Activated T-helper 17 cell treated with anti-CD3 and anti-CD28 coated beads, Interleukin-2, amount 50 U/mL, for 72 hours (primary cell): ENCODE measurements at regions not wholly inside any gene's neighbourhood (a gene's known extent, or its start where the extent isn't known, plus 50 kb on each side); places are given as distances from the start of the nearest gene placed in this dataset.
"Not testable (repeated sequence)": the region's sequence is repeated elsewhere in the genome, so short reads cannot be mapped to it uniquely, and the experiment has no call there.

Source experiments
- ATAC-seq: fragments of 150-1000 bp; cut with Tn5 transposase; replicated peaks from 2 replicates; pipeline ENCODE4 v1.10.0; 2021; ENCODE audit warnings: mild to moderate bottlenecking, moderate library complexity
- H3K27ac Mint-ChIP-seq: one replicate; pipeline ENCODE4 v1.8.0; 2022; ENCODE audit warnings: mixed read lengths
- H3K27me3 Mint-ChIP-seq: one replicate; pipeline ENCODE4 v1.8.0; 2022; ENCODE audit warnings: mixed read lengths
- H3K36me3 Mint-ChIP-seq: one replicate; pipeline ENCODE4 v1.8.0; 2022; ENCODE audit warnings: low read depth, mild to moderate bottlenecking, mixed read lengths
- H3K4me1 Mint-ChIP-seq: one replicate; pipeline ENCODE4 v1.8.0; 2022; ENCODE audit warnings: mixed read lengths
- H3K4me3 Mint-ChIP-seq: one replicate; pipeline ENCODE4 v1.8.0; 2022; ENCODE audit warnings: mild to moderate bottlenecking, mixed read lengths
- H3K9me3 Mint-ChIP-seq: one replicate; pipeline ENCODE4 v1.8.0; 2022; ENCODE audit warnings: mixed read lengths

DNA sequence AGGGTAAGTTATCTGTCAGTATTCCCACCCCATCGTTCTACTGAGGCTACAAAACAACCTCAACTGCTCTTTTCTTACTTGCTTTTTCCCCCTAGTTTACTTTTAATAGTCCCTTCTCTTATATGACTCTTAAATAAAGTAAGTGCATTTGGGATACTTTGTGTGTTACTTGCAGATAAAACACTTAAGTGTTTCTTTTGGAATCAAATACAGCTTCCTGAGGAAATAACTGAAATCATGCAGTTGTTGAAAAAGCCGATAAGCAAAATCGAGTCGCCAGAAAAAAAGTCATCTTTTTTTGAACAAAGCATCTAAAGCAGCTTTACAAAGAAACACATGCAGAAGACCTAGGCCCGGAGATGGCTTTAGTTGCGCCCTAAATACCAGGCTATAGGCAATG lies 53.5 kb upstream of the EPB41L4A start:
- no peak for ATAC-seq
- H3K27me3 Mint-ChIP-seq = peaks cover 26% of the 10 kb centered on the region
- H3K9me3 Mint-ChIP-seq = no peaks in the 10 kb centered on the region
- no peaks in the 10 kb centered on the region for H3K36me3 Mint-ChIP-seq
- no peak overlapping the region for H3K27ac Mint-ChIP-seq
- no peaks in the 10 kb centered on the region for H3K4me1 Mint-ChIP-seq
- no peak overlapping the region for H3K4me3 Mint-ChIP-seq

DNA sequence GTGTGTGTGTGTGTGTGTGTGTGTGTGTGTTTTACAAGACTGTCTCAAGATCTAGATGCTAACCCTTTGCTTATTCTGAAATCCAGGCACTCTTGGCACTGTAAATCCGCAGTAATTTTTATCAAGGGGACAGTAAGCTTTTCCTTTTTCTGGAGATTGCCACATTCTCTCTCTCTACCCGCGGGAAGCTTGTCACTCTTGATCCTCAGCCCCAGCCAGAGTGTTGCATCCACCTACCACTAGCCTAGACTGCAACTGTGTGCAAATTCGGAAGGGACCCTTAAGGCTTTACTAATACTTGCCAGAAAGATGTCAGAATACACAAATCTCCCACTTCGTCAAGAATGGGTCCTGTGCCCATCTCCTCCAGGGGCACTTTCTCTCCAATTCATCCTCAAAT lies 54.9 kb upstream of the EPB41L4A start:
- Mint-ChIP-seq H3K27ac (no peak overlapping the region), H3K4me1 (no peaks in the 10 kb centered on the region), H3K9me3 (no peaks in the 10 kb centered on the region), H3K36me3 (no peaks in the 10 kb centered on the region), H3K4me3 (no peak overlapping the region), H3K27me3 (peaks cover 35% of the 10 kb centered on the region)
- no peak for ATAC-seq

DNA sequence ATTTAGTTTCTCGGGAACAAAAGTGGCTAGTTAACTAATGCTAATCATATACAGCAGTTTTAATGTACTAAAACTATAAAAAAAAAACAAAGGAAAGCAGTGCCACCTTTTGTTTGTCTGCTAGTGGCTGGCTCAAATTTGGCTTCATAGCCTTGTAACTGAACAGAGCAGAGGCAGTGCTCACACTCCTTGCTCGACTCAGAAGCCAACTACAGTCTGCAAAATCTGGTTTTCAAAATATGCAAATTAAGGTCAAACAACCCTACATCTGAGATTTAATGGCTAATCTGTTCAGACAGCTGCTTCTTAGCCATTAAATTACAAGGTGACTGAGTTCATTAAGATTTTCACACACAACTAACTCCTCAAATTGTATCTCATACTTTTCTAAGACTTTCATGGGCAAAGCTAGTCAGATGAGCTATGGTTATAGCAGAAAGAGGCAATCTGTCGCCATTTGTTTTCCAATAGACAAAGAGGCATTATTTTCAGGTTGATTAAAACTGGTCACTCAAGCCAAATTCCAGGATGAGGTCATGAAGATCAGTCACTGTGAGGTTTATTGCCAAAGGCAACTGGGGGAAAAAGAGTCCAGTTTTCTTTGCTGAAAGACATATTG lies 56.8 kb upstream of the EPB41L4A start:
- Mint-ChIP-seq H3K27ac (no peak overlapping the region), H3K9me3 (no peaks in the 10 kb centered on the region), H3K27me3 (peaks cover 33% of the 10 kb centered on the region), H3K4me1 (no peaks in the 10 kb centered on the region), H3K36me3 (no peaks in the 10 kb centered on the region), H3K4me3 (no peak overlapping the region)
- no peak for ATAC-seq

DNA sequence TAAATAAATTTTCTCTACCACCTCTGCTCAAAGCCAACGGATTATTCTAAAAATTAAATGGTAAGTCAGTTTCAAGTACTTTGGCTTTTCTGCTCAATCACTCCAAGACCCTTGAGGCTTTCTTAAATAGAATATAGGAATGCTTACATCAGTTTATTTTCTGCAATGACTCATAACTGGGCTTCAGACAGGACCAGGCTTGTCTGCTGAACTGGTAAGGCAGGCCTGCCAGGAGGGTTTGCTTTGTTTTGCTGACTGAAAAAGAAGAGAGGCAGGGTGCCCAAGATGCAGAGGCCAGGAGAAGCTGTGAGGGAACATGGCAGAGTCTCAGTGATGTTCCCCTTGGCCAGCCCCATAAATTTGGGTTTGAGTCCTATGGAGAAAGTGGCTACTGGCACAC lies 60.3 kb upstream of the EPB41L4A start:
- no peak overlapping the region for H3K27ac Mint-ChIP-seq
- no peak overlapping the region for H3K4me3 Mint-ChIP-seq
- H3K4me1 Mint-ChIP-seq = no peaks in the 10 kb centered on the region
- H3K27me3 Mint-ChIP-seq = peaks cover 16% of the 10 kb centered on the region
- H3K36me3 Mint-ChIP-seq = no peaks in the 10 kb centered on the region
- no peak for ATAC-seq
- peaks cover 9% of the 10 kb centered on the region for H3K9me3 Mint-ChIP-seq

DNA sequence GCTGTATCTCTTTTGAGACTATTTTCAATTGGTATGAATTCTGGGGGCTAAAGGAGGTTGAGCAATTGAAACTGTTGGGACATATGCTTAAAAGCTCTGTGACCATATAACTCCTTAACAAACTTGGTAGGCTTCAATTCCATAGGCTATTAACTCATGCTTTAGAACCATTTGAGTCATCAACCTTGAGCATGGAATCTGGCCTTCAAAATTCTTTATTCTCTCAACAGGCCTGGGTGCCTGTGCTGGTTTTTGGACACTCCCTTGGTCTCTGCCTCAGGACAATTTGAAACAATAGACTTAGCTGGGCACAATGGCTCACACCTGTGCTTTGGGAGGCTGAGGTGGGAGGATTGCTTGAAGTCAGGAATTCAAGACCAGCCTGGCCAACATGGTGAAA lies 61.4 kb upstream of the EPB41L4A start:
- H3K9me3 Mint-ChIP-seq = peaks cover 12% of the 10 kb centered on the region

DNA sequence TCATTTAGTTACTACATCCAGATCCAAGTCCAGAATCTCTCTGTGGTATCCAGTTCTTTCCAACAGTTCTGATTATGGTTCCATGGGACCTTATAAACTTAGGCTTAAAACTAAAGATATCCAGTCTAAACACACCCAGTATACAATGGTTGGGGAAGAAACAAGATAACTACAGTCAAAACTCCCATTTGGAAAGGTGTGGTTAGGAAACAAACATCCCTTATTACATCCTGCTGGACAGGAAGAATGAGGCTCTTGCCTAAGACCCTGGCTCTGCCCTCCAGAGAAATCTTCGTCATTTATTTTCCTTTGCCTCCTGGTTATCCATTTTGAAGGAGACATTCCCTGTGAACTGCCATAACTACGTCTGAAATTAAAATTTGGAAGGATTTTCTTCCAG lies 64.6 kb upstream of the EPB41L4A start:
- H3K4me1 Mint-ChIP-seq = no peaks in the 10 kb centered on the region
- H3K36me3 Mint-ChIP-seq = no peaks in the 10 kb centered on the region
- H3K4me3 Mint-ChIP-seq = no peak overlapping the region
- H3K9me3 Mint-ChIP-seq = peaks cover 12% of the 10 kb centered on the region
- ATAC-seq = no peak
- no peak overlapping the region for H3K27ac Mint-ChIP-seq
- peaks cover 16% of the 10 kb centered on the region for H3K27me3 Mint-ChIP-seq

More for the DNA sequence above, 61.4 kb upstream of the EPB41L4A start:
- Mint-ChIP-seq H3K27me3 (peaks cover 18% of the 10 kb centered on the region), H3K27ac (no peak overlapping the region), H3K36me3 (no peaks in the 10 kb centered on the region), H3K4me1 (no peaks in the 10 kb centered on the region), H3K4me3 (no peak overlapping the region)
- no peak for ATAC-seq

DNA sequence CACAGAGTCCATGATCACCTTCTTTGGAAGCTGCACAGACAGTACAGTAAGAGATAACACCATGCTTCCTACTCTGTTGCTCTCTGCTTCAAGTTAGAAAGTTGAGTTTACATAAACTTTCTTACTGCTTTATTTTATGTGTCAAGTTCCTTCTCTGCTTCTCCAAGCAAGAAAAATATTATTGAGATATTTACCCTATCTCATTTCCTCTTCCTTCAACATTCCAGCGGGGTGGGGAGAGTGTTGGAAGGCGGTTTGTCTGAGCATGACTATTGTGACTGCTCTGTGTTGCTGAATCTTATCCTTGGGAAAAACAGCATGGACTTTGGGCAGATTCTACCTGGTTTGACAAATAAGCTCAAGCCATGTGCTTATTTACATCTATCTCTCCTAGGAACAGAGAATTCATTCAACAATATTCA lies 66.9 kb upstream of the EPB41L4A start:
- Mint-ChIP-seq H3K4me1 (no peaks in the 10 kb centered on the region), H3K36me3 (no peaks in the 10 kb centered on the region), H3K4me3 (no peak overlapping the region), H3K9me3 (peaks cover 12% of the 10 kb centered on the region), H3K27me3 (peaks cover 26% of the 10 kb centered on the region), H3K27ac (no peak overlapping the region)
- ATAC-seq = no peak

DNA sequence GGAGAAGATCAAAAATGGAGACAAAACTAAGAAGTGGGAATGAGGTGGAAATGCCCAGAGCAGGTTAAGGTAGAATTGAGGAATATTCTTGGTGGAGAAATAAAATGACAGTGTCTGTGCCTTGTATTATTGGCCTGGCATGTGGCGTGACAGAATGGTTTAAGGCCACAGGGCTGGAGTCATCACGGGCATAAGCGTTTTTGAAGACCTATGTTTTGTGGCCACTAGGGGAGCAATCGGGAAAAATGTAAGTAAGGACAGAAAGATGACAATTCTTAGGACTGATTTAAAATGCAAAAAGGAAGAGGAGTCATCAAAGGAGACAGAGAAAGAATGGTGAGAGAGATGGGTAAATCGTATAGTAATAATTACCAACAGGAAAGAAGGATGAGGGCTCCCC lies 72.2 kb upstream of the EPB41L4A start:
- Mint-ChIP-seq H3K27ac (no peak overlapping the region), H3K4me1 (no peaks in the 10 kb centered on the region), H3K9me3 (no peaks in the 10 kb centered on the region), H3K27me3 (peaks cover 42% of the 10 kb centered on the region), H3K36me3 (no peaks in the 10 kb centered on the region), H3K4me3 (no peak overlapping the region)
- no peak for ATAC-seq

DNA sequence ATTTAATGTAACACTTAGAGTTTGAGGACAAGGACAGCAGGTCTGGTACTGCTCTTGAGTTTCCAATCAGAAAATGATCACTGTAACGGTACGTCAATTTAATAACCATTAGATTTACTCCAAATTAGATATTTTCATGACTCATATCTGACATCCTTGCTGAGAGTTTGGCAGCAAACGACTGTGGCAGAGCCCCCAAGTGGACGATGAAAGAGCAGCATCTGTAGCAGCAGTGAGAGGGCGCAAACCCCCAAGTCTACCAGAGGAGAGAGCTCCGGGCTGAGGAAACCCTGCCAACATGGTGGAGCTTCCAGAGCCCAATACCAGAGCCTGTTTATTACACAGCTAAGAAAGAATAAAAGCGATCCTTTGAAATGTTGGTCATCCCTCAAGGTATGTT lies 73.2 kb upstream of the EPB41L4A start:
- peaks cover 45% of the 10 kb centered on the region for H3K27me3 Mint-ChIP-seq
- H3K9me3 Mint-ChIP-seq = no peaks in the 10 kb centered on the region
- no peaks in the 10 kb centered on the region for H3K36me3 Mint-ChIP-seq
- ATAC-seq = peak; percentile 34
- H3K27ac Mint-ChIP-seq = no peak overlapping the region
- H3K4me3 Mint-ChIP-seq = no peak overlapping the region
- no peaks in the 10 kb centered on the region for H3K4me1 Mint-ChIP-seq

DNA sequence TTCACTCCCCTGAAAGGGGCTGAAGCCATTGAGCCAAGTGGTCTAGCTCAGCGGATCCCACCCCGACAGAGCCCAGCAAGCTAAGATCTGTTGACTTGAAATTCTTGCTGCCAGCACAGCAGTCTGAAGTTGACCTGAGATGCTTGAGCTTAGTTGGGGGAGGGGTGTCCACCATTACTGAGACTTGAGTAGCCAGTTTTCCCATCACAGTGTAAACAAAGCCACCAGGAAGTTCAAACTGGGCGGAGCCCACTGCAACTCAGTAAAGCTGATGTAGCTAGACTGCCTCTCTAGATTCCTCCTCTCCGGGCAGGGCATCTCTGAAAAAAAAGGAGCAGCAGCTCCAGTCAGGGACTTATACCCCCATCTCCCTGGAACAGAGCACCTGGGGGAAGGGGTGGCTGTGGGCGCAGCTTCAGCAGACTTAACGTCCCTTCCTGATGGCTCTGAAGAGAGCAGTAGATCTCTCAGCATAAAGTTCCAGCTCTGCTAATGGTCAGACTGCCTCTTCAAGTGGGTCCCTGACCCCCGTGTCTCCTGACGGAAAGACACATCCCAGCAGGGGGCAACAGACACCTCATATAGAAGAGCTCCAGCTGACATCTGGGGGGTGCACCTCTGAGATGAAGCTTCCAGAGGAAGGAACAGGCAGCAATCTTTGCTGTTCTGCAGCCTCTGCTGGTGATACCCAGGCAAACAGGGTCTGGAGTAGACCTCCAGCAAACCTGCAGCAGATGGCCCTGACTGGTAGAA lies 84.8 kb upstream of the EPB41L4A start:
- not testable (repeated sequence) for H3K4me1 Mint-ChIP-seq, H3K27ac Mint-ChIP-seq, H3K36me3 Mint-ChIP-seq, H3K4me3 Mint-ChIP-seq, ATAC-seq
- peaks cover 16% of the 10 kb centered on the region for H3K9me3 Mint-ChIP-seq
- H3K27me3 Mint-ChIP-seq = peaks cover 29% of the 10 kb centered on the region

DNA sequence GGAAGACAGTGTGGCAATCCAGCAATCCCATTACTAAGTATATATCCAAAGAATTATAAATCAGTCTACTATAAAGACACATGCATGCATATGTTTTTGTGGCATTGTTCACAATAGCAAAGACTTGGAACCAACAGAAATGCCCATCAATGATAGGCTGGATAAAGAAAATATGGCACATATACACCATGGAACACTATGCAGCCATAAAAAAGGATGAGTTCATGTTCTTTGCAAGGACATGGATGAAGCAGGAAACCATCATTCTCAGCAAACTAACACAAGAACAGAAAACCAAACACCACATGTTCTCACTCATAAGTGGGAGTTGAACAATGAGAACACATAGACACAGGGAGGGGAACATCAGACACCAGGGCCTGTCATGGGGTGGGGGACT lies 90.0 kb upstream of the EPB41L4A start:
- peaks cover 19% of the 10 kb centered on the region for H3K9me3 Mint-ChIP-seq
- ATAC-seq, H3K36me3 Mint-ChIP-seq, H3K4me3 Mint-ChIP-seq, H3K4me1 Mint-ChIP-seq, H3K27ac Mint-ChIP-seq: not testable (repeated sequence)
- peaks cover 16% of the 10 kb centered on the region for H3K27me3 Mint-ChIP-seq

DNA sequence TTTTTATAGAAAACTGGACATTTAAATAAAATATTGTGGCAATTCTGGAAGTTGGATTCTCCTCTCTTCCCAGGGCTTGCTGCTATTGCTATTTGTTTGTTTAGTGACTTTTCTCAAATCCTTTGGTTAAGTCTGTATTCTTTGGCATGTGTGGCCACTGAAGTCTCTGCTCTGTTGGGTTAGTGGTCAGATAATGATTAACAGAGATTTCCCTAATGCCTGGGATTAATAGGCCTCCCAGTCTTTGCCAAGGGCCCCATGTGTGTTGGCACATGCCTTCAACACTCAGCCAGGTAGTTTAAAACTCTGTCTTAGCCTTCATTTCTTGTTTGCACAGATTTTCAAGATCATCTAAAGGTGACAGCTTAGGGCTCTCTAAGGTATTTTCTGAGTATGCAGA lies 92.8 kb upstream of the EPB41L4A start:
- Mint-ChIP-seq H3K27ac (no peak overlapping the region), H3K9me3 (peaks cover 3% of the 10 kb centered on the region), H3K4me1 (no peaks in the 10 kb centered on the region), H3K4me3 (no peak overlapping the region), H3K36me3 (no peaks in the 10 kb centered on the region), H3K27me3 (no peaks in the 10 kb centered on the region)
- ATAC-seq = no peak

DNA sequence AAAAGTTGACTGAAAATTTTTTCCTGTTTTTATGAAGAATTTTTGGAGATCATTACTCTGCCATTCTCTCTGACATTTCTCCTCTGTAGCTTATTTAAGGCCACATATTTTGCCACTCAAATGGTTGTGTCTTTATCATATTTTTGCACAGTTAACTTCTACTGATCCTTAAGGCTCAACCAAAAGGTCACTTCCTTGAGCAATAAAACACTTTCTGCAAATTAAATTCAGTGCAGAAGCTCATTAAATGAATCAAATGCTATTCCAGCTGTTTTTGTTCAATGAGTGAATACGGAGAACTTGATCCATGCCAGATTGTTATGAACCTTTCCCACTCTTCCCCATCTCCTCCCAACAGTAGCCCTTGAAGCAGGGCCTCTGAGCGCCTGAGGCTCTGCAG lies 93.8 kb upstream of the EPB41L4A start:
- H3K36me3 Mint-ChIP-seq = no peaks in the 10 kb centered on the region
- H3K4me3 Mint-ChIP-seq = no peak overlapping the region
- no peak overlapping the region for H3K27ac Mint-ChIP-seq
- no peaks in the 10 kb centered on the region for H3K27me3 Mint-ChIP-seq
- peaks cover 3% of the 10 kb centered on the region for H3K9me3 Mint-ChIP-seq
- H3K4me1 Mint-ChIP-seq = no peaks in the 10 kb centered on the region
- ATAC-seq = no peak

DNA sequence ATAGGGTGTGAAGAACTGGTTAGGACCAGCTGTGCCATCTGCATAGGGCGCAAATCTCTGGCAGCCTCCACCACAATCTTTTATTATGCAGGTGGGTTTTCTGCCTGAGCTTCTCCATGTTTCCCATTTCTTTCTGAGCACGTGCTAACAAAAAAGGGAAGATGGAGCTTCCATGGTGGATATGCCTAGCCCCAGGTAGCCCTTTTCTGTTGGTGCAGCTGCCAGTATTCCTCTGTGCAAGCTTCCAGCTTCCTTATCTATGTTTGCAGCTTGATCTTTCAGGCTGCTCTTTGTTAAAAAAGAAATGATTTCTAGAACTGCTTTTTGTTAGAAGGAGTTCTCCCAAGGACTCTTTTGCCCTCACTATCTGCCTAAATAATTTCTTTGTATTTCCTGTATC lies 95.0 kb upstream of the EPB41L4A start:
- no peaks in the 10 kb centered on the region for H3K36me3 Mint-ChIP-seq
- no peak overlapping the region for H3K4me3 Mint-ChIP-seq
- H3K9me3 Mint-ChIP-seq = peaks cover 3% of the 10 kb centered on the region
- H3K27me3 Mint-ChIP-seq = no peaks in the 10 kb centered on the region
- no peak overlapping the region for H3K27ac Mint-ChIP-seq
- no peaks in the 10 kb centered on the region for H3K4me1 Mint-ChIP-seq
- no peak for ATAC-seq

DNA sequence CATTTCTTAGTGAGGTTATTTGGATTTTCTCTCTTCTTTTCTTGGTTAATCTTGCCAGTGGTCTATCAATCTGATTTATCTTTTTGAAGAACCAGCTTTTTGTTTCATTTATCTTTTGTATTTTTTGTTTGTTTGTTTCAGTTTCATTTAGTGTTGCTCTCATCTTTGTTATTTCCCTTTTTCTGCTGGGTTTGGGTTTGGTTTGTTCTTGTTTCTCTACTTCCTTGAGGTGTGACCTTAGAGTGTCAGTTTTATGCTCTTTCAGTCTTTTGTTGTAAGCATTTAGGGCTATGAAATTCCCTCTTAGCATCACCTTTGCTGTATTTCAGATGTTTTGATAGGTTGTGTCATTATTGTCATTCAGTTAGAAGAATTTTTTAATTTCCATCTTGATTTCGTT lies 101.4 kb upstream of the EPB41L4A start:
- peaks cover 24% of the 10 kb centered on the region for H3K27me3 Mint-ChIP-seq
- not testable (repeated sequence) for H3K9me3 Mint-ChIP-seq, H3K4me1 Mint-ChIP-seq, H3K27ac Mint-ChIP-seq, ATAC-seq, H3K36me3 Mint-ChIP-seq, H3K4me3 Mint-ChIP-seq
